ENCODE measurements at regions not wholly inside any gene's neighbourhood (a gene's known extent, or its start where the extent isn't known, plus 50 kb on each side); places are given as distances from the start of the nearest gene placed in this dataset.

GRCh38 chr4:137310593-137311490 is 221.5 kb downstream of the PCDH18 start:
- Histone ChIP-seq H3K4me3 (replicated peaks; ENCODE audit: insufficient read depth, low read length) (no peak overlapping the region), H3K27ac (replicated peaks) (no peak overlapping the region), H3K27me3 (ENCODE audit: insufficient read depth, poor library complexity, severe bottlenecking) (no peaks in the 10 kb centered on the region)
- TF ChIP-seq POLR2AphosphoS5 (IDR thresholded peaks at IDR 0.05; ENCODE audit: low read depth) (no peak), CTCF (IDR thresholded peaks at IDR 0.05; ENCODE audit: insufficient read depth, low read length) (no peak), SPI1 (IDR thresholded peaks at IDR 0.05; ENCODE audit: borderline replicate concordance, low read depth) (no peak)
- DNase-seq (ENCODE audit: low read depth in 1 of 2, low spot score in 1 of 2), result no peak

- no peak for TF ChIP-seq POLR2AphosphoS5 (IDR thresholded peaks at IDR 0.05; ENCODE audit: low read depth)
- no peak for TF ChIP-seq REST (IDR thresholded peaks at IDR 0.05; ENCODE audit: insufficient replicate concordance, low read depth)
- TF ChIP-seq GABPA (IDR thresholded peaks at IDR 0.05; ENCODE audit: low read depth), result no peak
- TF ChIP-seq CTCF (IDR thresholded peaks at IDR 0.05; ENCODE audit: insufficient read depth, low read length), result no peak
- no peak for TF ChIP-seq SPI1 (IDR thresholded peaks at IDR 0.05; ENCODE audit: borderline replicate concordance, low read depth)
- no peak for DNase-seq (ENCODE audit: low read depth in 1 of 2, low spot score in 1 of 2)
- Histone ChIP-seq H3K4me3 (replicated peaks; ENCODE audit: insufficient read depth, low read length) (no peak overlapping the region), H3K27me3 (ENCODE audit: insufficient read depth, poor library complexity, severe bottlenecking) (no peaks in the 10 kb centered on the region), H3K27ac (replicated peaks) (no peak overlapping the region)
These were observed 222.1 kb downstream of the PCDH18 start for GRCh38 chr4:137310166-137310565.

- Histone ChIP-seq H3K4me3 (replicated peaks; ENCODE audit: insufficient read depth, low read length) (no peak overlapping the region), H3K27me3 (ENCODE audit: insufficient read depth, poor library complexity, severe bottlenecking) (no peaks in the 10 kb centered on the region), H3K27ac (replicated peaks) (no peak overlapping the region)
- TF ChIP-seq GABPA (IDR thresholded peaks at IDR 0.05; ENCODE audit: low read depth), result no peak
- no peak for TF ChIP-seq POLR2AphosphoS5 (IDR thresholded peaks at IDR 0.05; ENCODE audit: low read depth)
- TF ChIP-seq SPI1 (IDR thresholded peaks at IDR 0.05; ENCODE audit: borderline replicate concordance, low read depth), result no peak
- no peak for TF ChIP-seq CTCF (IDR thresholded peaks at IDR 0.05; ENCODE audit: insufficient read depth, low read length)
- no peak for TF ChIP-seq REST (IDR thresholded peaks at IDR 0.05; ENCODE audit: insufficient replicate concordance, low read depth)
- no peak for DNase-seq (ENCODE audit: low read depth in 1 of 2, low spot score in 1 of 2)
These were observed 222.9 kb downstream of the PCDH18 start for GRCh38 chr4:137309424-137309823.

Measured in HL-60 (cell line).